SK-N-SH treated with all-trans-retinoic acid at 6 μM for 48 hours (cell line): ENCODE measurements at regions not wholly inside any gene's neighbourhood (a gene's known extent, or its start where the extent isn't known, plus 50 kb on each side); places are given as distances from the start of the nearest gene placed in this dataset.

Source experiments
- ATAC-seq: fragments of 200-7000 bp; cut with Tn5 transposase; 3 replicates; pipeline ENCODE4 v1.9.1; 2020; ENCODE audit warnings: mild to moderate bottlenecking, moderate library complexity
- ARNTL ChIP-seq: fragments of 450-650 bp; formaldehyde crosslinking; IDR thresholded peaks from 2 replicates; pipeline ENCODE4 v1.5.0; 2020; ENCODE audit warnings: low read depth, mild to moderate bottlenecking, moderate library complexity, borderline replicate concordance
- BACH2 ChIP-seq: fragments of 250-450 bp; sonication (Bioruptor Pico); IDR thresholded peaks from 2 replicates; pipeline ENCODE4 v1.9.0; 2021; ENCODE audit warnings: mild to moderate bottlenecking, borderline replicate concordance
- CSDC2 ChIP-seq: fragments of 250-450 bp; sonication (Bioruptor Pico); IDR thresholded peaks from 2 replicates; pipeline ENCODE4 v1.5.0; 2020; ENCODE audit warnings: mild to moderate bottlenecking, moderate library complexity
- ESRRG ChIP-seq: fragments of 250-450 bp; sonication (Bioruptor Pico); IDR thresholded peaks from 2 replicates; pipeline ENCODE4 v1.6.1; 2021; ENCODE audit warnings: mild to moderate bottlenecking
- GLIS3 ChIP-seq: fragments of 250-450 bp; sonication (Bioruptor Pico); IDR thresholded peaks from 2 replicates; pipeline ENCODE4 v1.5.0; 2020; ENCODE audit warnings: mild to moderate bottlenecking, moderate library complexity
- ISL1 ChIP-seq: fragments of 250-450 bp; sonication (Bioruptor Pico); IDR thresholded peaks from 2 replicates; pipeline ENCODE4 v2.1.2; 2022; ENCODE audit warnings: mild to moderate bottlenecking, moderate library complexity
- OSR1 ChIP-seq: fragments of 250-450 bp; sonication (Bioruptor Pico); IDR thresholded peaks from 2 replicates; pipeline ENCODE4 v1.8.0; 2022; ENCODE audit warnings: moderate library complexity, mild to moderate bottlenecking, inconsistent platforms
- PATZ1 ChIP-seq: fragments of 250-450 bp; sonication (Bioruptor Pico); IDR thresholded peaks from 2 replicates; pipeline ENCODE4 v1.8.0; 2020; ENCODE audit warnings: mild to moderate bottlenecking, moderate library complexity, borderline replicate concordance
- POU6F1 ChIP-seq: fragments of 250-450 bp; sonication (Bioruptor Pico); IDR thresholded peaks from 2 replicates; pipeline ENCODE4 v1.8.0; 2021; ENCODE audit warnings: low read depth, mild to moderate bottlenecking, moderate library complexity, borderline replicate concordance
- PPARA ChIP-seq: fragments of 250-450 bp; sonication (Bioruptor Pico); IDR thresholded peaks from 2 replicates; pipeline ENCODE4 v1.5.0; 2020; ENCODE audit warnings: mild to moderate bottlenecking, borderline replicate concordance
- SNAI2 ChIP-seq: fragments of 250-450 bp; sonication (Bioruptor Pico); IDR thresholded peaks from 2 replicates; pipeline ENCODE4 v1.5.0; 2020; ENCODE audit warnings: mild to moderate bottlenecking, moderate library complexity
- TCF4 ChIP-seq: fragments of 250-450 bp; sonication (Bioruptor Pico); IDR thresholded peaks from 2 replicates; pipeline ENCODE4 v1.8.0; 2021; ENCODE audit warnings: mild to moderate bottlenecking, moderate library complexity, borderline replicate concordance
- TOX ChIP-seq: fragments of 250-450 bp; sonication (Bioruptor Pico); IDR thresholded peaks from 2 replicates; pipeline ENCODE4 v1.8.0; 2021; ENCODE audit warnings: mild to moderate bottlenecking, moderate library complexity, borderline replicate concordance
- TSHZ2 ChIP-seq: fragments of 250-450 bp; sonication (Bioruptor Pico); IDR thresholded peaks from 2 replicates; pipeline ENCODE4 v1.5.0; 2020; ENCODE audit warnings: mild to moderate bottlenecking, moderate library complexity
- ZFP3 ChIP-seq: fragments of 250-450 bp; sonication (Bioruptor Pico); IDR thresholded peaks from 2 replicates; pipeline ENCODE4 v1.5.0; 2020; ENCODE audit warnings: mild to moderate bottlenecking, moderate library complexity
- ZFP30 ChIP-seq: fragments of 450-650 bp; formaldehyde crosslinking; IDR thresholded peaks from 2 replicates; pipeline ENCODE4 v1.5.0; 2022; ENCODE audit warnings: mild to moderate bottlenecking, moderate library complexity
- ZNF565 ChIP-seq: fragments of 450-650 bp; formaldehyde crosslinking; conservative IDR thresholded peaks from 2 replicates; pipeline ENCODE4 v1.5.0; 2020; ENCODE audit warnings: low read depth, mild to moderate bottlenecking, moderate library complexity
- ZNF70 ChIP-seq: fragments of 450-650 bp; formaldehyde crosslinking; IDR thresholded peaks from 2 replicates; pipeline ENCODE4 v1.5.0; 2020; ENCODE audit warnings: mild to moderate bottlenecking, moderate library complexity
- ZNF8 ChIP-seq: fragments of 450-650 bp; formaldehyde crosslinking; IDR thresholded peaks from 2 replicates; pipeline ENCODE4 v1.5.0; 2020; ENCODE audit warnings: mild to moderate bottlenecking, moderate library complexity
- TF ChIP-seq, protein P1 (sequence below): fragments of 250-450 bp; sonication (Bioruptor Pico); IDR thresholded peaks from 2 replicates; pipeline ENCODE4 v1.5.1; 2021; ENCODE audit warnings: mild to moderate bottlenecking, moderate library complexity
- TF ChIP-seq, protein P2 (sequence below): fragments of 250-450 bp; sonication (Bioruptor Pico); IDR thresholded peaks from 2 replicates; pipeline ENCODE4 v1.5.1; 2020; ENCODE audit warnings: low read depth, mild to moderate bottlenecking, moderate library complexity

DNA sequence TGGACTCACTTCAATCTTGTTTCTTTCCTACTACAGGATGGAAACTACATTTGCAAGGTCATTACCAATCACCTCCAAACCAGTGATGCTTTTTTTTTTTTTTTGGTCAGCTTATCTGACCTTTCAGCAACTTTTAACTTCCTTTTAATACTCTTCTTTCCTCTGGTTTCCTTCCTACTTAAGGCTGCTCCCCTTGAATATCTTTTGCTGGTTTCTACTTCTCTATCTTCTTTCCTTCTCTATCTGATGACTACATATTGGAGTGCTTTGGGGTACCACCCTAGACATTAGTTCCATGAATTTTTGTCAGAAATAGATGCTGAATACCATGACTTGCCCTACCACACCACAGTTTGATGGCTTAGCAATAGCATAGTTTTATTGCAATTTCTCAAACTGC is 197.7 kb upstream of the DDHD1 start:
- ATAC-seq: no peak
- no peak for TF ChIP-seq TOX (CRISPR knock-in tag)
- TF ChIP-seq PPARA (CRISPR knock-in tag): no peak
- TF ChIP-seq, protein P1, sequence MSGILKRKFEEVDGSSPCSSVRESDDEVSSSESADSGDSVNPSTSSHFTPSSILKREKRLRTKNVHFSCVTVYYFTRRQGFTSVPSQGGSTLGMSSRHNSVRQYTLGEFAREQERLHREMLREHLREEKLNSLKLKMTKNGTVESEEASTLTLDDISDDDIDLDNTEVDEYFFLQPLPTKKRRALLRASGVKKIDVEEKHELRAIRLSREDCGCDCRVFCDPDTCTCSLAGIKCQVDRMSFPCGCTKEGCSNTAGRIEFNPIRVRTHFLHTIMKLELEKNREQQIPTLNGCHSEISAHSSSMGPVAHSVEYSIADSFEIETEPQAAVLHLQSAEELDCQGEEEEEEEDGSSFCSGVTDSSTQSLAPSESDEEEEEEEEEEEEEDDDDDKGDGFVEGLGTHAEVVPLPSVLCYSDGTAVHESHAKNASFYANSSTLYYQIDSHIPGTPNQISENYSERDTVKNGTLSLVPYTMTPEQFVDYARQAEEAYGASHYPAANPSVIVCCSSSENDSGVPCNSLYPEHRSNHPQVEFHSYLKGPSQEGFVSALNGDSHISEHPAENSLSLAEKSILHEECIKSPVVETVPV (CRISPR knock-in tag): no peak
- no peak for TF ChIP-seq PATZ1
- TF ChIP-seq BACH2 (CRISPR knock-in tag): no peak
- no peak for TF ChIP-seq TCF4 (CRISPR knock-in tag)
- no peak for TF ChIP-seq OSR1 (CRISPR knock-in tag)
- TF ChIP-seq POU6F1 (CRISPR knock-in tag): no peak
- no peak for TF ChIP-seq ZNF70 (CRISPR knock-in tag)
- TF ChIP-seq ARNTL (CRISPR knock-in tag): no peak
- TF ChIP-seq ZNF565 (CRISPR knock-in tag): no peak
- TF ChIP-seq, protein P2, sequence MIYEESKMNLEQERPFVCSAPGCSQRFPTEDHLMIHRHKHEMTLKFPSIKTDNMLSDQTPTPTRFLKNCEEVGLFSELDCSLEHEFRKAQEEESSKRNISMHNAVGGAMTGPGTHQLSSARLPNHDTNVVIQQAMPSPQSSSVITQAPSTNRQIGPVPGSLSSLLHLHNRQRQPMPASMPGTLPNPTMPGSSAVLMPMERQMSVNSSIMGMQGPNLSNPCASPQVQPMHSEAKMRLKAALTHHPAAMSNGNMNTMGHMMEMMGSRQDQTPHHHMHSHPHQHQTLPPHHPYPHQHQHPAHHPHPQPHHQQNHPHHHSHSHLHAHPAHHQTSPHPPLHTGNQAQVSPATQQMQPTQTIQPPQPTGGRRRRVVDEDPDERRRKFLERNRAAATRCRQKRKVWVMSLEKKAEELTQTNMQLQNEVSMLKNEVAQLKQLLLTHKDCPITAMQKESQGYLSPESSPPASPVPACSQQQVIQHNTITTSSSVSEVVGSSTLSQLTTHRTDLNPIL (CRISPR knock-in tag): no peak
- TF ChIP-seq TSHZ2: no peak
- TF ChIP-seq GLIS3: no peak
- TF ChIP-seq ISL1 (CRISPR knock-in tag): no peak
- no peak for TF ChIP-seq ZFP3 (CRISPR knock-in tag)
- TF ChIP-seq ZFP30 (CRISPR knock-in tag): no peak
- TF ChIP-seq SNAI2: no peak

- no peak for ATAC-seq
- TF ChIP-seq, protein P2 (CRISPR knock-in tag): no peak
- TF ChIP-seq POU6F1 (CRISPR knock-in tag) (no peak), OSR1 (CRISPR knock-in tag) (no peak), CSDC2 (no peak), ZNF8 (CRISPR knock-in tag) (no peak), PATZ1 (no peak), BACH2 (CRISPR knock-in tag) (no peak), ZNF70 (CRISPR knock-in tag) (no peak), ZFP3 (CRISPR knock-in tag) (no peak), ZFP30 (CRISPR knock-in tag) (no peak), ARNTL (CRISPR knock-in tag) (no peak), ISL1 (CRISPR knock-in tag) (no peak), SNAI2 (no peak), TOX (CRISPR knock-in tag) (no peak), ZNF565 (CRISPR knock-in tag) (no peak), TSHZ2 (no peak), ESRRG (CRISPR knock-in tag) (no peak), TCF4 (CRISPR knock-in tag) (no peak)
These were observed 197.3 kb upstream of the DDHD1 start for GRCh38 chr14:53350429-53350828.
